GM18508 (cell line): ENCODE measurements at regions not wholly inside any gene's neighbourhood (a gene's known extent, or its start where the extent isn't known, plus 50 kb on each side); places are given as distances from the start of the nearest gene placed in this dataset.

Source experiments
- ATAC-seq: cut with Tn5 transposase; IDR thresholded peaks from one replicate; pipeline ENCODE4 v1.9.1; 2021; ENCODE audit warnings: moderate number of reproducible peaks; ENCODE audit not compliant: insufficient read depth, unreplicated experiment

DNA sequence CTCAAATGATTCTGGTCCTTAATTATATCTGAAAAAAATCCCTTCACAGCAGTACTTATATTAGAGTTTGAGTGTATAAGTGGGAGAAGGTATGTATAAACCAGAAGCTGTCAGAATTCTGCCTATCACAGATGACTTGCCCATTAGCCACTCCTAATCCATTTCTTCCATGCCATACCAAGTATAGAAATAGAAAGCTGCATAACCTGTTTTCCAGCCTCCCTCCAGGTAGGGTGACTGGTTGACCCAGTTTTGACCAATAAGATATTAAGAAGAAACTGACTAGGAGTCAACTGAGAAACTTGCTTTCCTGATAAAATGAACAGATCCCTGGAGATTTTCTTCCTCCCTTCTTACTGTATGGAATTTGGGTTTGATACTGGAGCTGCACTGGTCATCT lies 112.2 kb upstream of the GRIK2 start:
- no peak for ATAC-seq

GRCh38 chr6:101284131-101284530 lies 109.4 kb upstream of the GRIK2 start:
- no peak for ATAC-seq

DNA sequence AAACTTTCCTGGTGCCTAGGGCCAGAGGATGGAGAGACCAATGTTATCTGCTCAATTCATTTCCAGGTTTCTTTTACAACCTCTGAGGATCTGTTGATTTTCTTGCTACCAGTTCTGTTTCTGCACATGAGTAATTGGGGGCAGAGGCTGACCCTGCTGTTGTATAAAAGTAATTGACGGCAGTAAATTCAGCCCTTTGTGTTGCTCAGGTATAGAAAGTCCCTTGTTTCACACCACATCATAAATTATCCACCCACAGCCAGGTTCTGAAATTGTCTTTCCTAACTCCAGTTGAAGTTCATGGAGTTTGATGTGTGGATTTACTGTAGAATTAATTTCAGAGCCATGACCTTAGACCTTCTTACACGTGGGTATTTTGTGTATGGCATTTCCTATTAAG lies 107.4 kb upstream of the GRIK2 start:
- no peak for ATAC-seq

DNA sequence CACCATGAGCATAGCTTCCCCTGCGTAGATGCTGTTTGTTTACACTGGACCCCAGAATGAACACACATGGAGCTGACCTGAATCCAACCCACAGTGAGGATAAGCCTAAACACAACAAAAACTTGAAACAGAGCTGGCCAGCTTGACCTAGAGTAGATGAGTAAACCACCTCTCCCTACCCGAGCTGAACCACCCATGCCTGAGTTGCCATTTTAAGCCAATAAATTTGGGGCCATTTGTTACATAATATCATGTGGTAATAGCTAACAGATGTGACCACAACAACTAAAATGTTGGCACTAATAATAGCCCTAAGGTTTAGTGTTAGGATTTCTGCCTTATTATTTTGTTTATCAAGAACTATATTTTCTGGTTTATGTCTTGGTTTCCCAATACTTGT lies 103.2 kb upstream of the GRIK2 start:
- ATAC-seq: no peak

- ATAC-seq: no peak
Measured at GRCh38 chr6:101294051-101294638, 99.4 kb upstream of the GRIK2 start.

DNA sequence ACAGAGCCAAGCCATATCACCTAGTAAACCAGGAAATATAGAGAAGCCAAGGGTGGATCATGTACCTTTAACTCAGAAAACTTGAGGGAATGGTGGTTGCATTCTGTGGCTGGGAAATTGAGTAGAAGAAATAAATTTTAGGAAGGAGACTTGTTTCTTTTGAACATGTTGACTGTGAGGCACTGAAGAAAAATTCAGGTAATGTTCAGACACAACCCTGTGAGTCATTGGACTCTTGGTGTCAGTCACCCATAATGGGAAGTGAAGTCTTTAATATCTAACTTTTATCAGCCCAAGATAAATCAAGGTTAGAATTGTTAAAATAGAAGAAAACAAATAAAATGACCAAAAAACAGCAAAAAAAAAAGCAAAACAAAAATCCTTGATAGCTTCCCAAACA lies 98.8 kb upstream of the GRIK2 start:
- ATAC-seq: no peak

GRCh38 chr6:101296169-101296960 lies 97.1 kb upstream of the GRIK2 start:
- ATAC-seq: no peak

DNA sequence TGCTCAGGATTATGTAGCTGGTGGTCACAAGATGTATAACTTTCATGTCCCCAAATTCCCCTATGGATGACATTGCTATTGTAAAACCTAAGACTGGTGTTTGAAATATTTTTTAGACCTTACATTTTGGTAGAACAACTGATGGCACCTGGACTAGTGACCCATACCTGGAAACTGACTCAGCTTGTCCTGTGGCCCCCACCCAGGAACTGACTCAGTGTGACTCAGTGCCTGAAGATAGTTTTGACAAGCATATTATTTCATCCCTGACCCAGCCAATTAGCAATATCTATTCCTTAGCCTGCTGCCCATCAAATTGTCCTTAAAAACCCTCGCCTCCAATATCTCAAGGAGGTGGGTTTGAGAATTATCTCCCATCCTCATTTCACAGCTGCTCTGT lies 90.9 kb upstream of the GRIK2 start:
- no peak for ATAC-seq

DNA sequence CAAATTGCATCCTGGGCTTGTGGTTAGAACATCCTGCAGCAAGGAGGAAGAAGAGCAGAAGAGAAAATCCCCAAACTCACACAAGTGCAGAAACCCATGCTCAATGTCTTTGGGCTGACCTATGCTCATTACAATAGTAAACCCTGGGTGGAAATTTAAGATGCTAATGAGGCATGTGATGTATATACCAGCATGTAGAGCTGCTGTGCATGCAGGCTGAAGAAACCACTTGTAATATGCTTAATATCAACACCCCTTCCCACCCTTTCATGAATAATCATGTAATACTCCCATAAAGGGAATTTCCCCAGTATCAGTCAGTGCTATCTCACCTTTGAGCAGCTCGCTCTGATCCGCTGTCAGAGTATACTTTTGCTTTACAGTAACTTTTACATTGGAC lies 90.0 kb upstream of the GRIK2 start:
- no peak for ATAC-seq

GRCh38 chr6:101312652-101313051 lies 80.9 kb upstream of the GRIK2 start:
- ATAC-seq: no peak

GRCh38 chr6:101322921-101323320 lies 70.6 kb upstream of the GRIK2 start:
- ATAC-seq: no peak

- ATAC-seq: no peak
Measured at GRCh38 chr6:101326411-101326810, 67.1 kb upstream of the GRIK2 start.

GRCh38 chr6:101341926-101342325 lies 51.6 kb upstream of the GRIK2 start:
- no peak for ATAC-seq
